ENCODE measurements at regions not wholly inside any gene's neighbourhood (a gene's known extent, or its start where the extent isn't known, plus 50 kb on each side); places are given as distances from the start of the nearest gene placed in this dataset.

DNA sequence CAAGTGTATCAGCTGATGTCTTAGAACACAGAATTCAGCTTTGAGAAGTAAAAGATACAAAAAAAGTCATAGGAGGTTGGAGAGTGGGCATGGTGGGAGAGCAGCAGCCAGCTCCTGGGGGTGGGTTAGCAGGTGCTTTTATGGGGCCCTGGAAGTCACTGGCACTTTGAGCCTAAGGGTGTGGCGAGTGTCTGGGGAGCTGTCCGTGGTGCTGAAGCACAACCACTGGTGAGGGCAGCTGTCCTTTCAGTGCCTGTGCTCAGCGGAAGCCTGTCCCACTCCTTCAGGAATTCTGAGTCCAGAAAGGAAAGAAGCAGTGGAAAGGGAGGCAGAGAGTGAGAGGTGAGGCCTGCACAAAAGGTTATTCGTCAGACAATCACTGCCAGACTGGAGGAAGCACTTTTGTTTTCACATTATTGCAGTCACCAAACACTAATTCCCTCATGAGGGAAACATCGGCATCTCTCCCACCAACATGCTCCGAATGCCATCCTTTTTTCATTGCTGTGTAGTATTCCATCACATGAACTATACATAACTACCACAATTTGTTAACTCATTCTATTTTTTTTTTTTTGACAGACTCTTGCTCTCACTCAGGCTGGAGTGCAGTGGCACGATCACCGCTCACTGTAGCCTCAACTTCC lies 59.4 kb upstream of the RAPGEF1 start:
- WGBS (ENCODE audit: insufficient coverage), result 50% methylated on average over 7 of the region's 8 CpGs
- H3K27me3 ChIP-seq (ENCODE audit: control insufficient read depth, insufficient read depth, low read length), result peaks cover 2% of the 10 kb centered on the region
- no peaks in the 10 kb centered on the region for H3K9me3 ChIP-seq (ENCODE audit: control insufficient read depth, insufficient read depth, low read length)
- no peaks in the 10 kb centered on the region for H3K36me3 ChIP-seq (ENCODE audit: control insufficient read depth, insufficient read depth, low read length)
- H3K27ac ChIP-seq (ENCODE audit: low read depth, low read length), result no peak overlapping the region
- no peaks in the 10 kb centered on the region for H3K4me1 ChIP-seq (ENCODE audit: control insufficient read depth, insufficient read depth, low read length)
- peak in 1 of 6 donors; percentile 69 for DNase-seq (ENCODE audit: low read depth in 4 of 6, low spot score in 6 of 6)
- H3K4me3 ChIP-seq (ENCODE audit: low read depth, low read length), result no peak overlapping the region

DNA sequence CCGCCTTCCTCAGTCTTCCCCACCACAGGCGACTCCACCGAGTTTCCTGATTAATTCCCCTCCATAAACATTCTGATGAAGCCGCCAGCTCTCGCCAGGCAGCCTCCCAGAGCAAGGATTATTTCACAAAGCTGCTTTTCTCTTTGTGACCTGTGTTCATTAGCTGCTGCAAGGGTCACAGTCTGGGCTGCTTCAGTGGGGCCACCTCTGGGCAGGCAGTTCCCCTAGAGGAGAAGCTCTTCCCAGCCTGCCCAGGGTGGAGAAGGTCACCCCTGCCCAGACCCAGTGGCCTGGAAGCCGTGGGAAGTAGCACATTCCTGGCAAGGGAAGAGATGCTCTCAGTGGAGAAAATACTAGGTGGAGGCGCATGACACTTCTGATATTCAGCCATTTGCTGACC lies 58.4 kb upstream of the RAPGEF1 start:
- Histone ChIP-seq H3K9me3 (ENCODE audit: control insufficient read depth, insufficient read depth, low read length) (no peaks in the 10 kb centered on the region), H3K36me3 (ENCODE audit: control insufficient read depth, insufficient read depth, low read length) (no peaks in the 10 kb centered on the region), H3K4me3 (ENCODE audit: low read depth, low read length) (no peak overlapping the region), H3K4me1 (ENCODE audit: control insufficient read depth, insufficient read depth, low read length) (no peaks in the 10 kb centered on the region), H3K27me3 (ENCODE audit: control insufficient read depth, insufficient read depth, low read length) (peaks cover 2% of the 10 kb centered on the region), H3K27ac (ENCODE audit: low read depth, low read length) (no peak overlapping the region)
- 32% methylated on average over 6 of the region's 7 CpGs for WGBS (ENCODE audit: insufficient coverage)
- no peak for DNase-seq (ENCODE audit: low read depth in 4 of 6, low spot score in 6 of 6)

DNA sequence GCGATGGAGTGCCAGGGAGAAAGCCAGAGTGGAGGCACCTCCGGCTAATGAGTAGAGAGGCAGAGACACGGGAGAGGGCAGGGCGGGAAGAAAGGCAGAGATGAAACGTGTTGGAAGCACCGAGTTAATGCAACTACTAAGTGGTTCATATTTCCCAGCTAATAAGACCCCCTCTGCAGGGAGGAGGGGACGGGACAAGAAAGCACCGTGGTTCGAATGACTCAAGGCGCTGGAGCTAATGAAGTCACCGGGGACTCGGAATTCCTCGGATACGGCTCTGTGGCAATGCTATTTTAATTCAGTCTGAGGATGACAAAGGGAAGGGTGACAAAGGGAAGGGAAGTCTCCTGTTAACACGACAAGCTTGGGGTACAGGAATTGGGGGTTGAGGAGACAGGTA lies 54.5 kb upstream of the RAPGEF1 start:
- Histone ChIP-seq H3K27me3 (ENCODE audit: control insufficient read depth, insufficient read depth, low read length) (no peaks in the 10 kb centered on the region), H3K9me3 (ENCODE audit: control insufficient read depth, insufficient read depth, low read length) (no peaks in the 10 kb centered on the region), H3K4me1 (ENCODE audit: control insufficient read depth, insufficient read depth, low read length) (no peaks in the 10 kb centered on the region), H3K4me3 (ENCODE audit: low read depth, low read length) (no peak overlapping the region), H3K36me3 (ENCODE audit: control insufficient read depth, insufficient read depth, low read length) (no peaks in the 10 kb centered on the region), H3K27ac (ENCODE audit: low read depth, low read length) (no peak overlapping the region)
- 42% methylated on average over 11 of the region's 15 CpGs for WGBS (ENCODE audit: insufficient coverage)
- DNase-seq (ENCODE audit: low read depth in 4 of 6, low spot score in 6 of 6), result peak in 1 of 6 donors; percentile 38

DNA sequence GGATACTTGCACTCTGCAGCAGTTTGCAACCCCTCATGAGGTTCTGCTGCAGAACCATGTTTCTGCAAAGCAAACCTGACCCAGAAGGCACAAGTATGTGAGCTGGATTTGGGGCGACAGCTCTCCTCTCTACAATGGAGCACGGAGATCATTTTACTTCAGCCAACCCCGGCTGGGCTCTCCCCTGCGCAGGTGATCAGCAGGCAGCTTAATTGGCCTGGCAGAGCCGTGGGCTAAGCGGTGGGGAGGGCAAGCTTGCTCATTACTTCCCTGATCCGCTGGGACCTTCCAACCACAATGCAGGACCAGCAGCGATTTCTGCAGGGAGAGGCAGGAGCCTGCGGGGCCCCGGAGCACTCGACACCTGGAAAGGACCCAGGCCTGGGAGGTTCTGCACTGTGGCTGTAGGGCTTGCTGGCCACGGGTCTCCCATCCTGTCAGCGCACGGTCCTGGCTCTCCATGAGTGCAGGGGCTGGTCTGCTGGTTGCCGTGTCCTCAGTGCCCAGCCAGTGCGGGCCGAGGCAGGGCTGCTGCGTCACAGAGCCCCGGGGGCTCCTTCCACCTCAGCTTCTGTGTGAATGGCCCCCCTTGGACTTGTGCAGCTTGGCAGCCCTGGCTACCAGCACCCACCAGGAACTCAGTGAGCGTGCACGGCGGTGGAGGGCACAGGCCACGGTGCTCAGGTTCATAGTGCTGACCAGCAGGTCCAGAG lies 51.8 kb upstream of the RAPGEF1 start:
- peaks cover 10% of the 10 kb centered on the region for H3K27me3 ChIP-seq (ENCODE audit: control insufficient read depth, insufficient read depth, low read length)
- H3K9me3 ChIP-seq (ENCODE audit: control insufficient read depth, insufficient read depth, low read length), result no peaks in the 10 kb centered on the region
- H3K4me1 ChIP-seq (ENCODE audit: control insufficient read depth, insufficient read depth, low read length), result no peaks in the 10 kb centered on the region
- WGBS (ENCODE audit: insufficient coverage), result 72% methylated on average over 23 of the region's 23 CpGs
- no peak overlapping the region for H3K4me3 ChIP-seq (ENCODE audit: low read depth, low read length)
- H3K27ac ChIP-seq (ENCODE audit: low read depth, low read length), result no peak overlapping the region
- no peaks in the 10 kb centered on the region for H3K36me3 ChIP-seq (ENCODE audit: control insufficient read depth, insufficient read depth, low read length)
- DNase-seq (ENCODE audit: low read depth in 4 of 6, low spot score in 6 of 6), result no peak
